SU-DHL-6 (cell line): ENCODE measurements at regions not wholly inside any gene's neighbourhood (a gene's known extent, or its start where the extent isn't known, plus 50 kb on each side); places are given as distances from the start of the nearest gene placed in this dataset.

Source experiments
- CTCF ChIP-seq: fragments of 200-600 bp; sonication (generic); IDR thresholded peaks from one replicate; pipeline ENCODE4 v1.5.1; 2017; ENCODE audit warnings: antibody characterized with exemption, mild to moderate bottlenecking, low read length, moderate library complexity; ENCODE audit not compliant: insufficient read depth, poor library complexity, severe bottlenecking
- EZH2phosphoT487 ChIP-seq: fragments of 200-600 bp; sonication (generic), shearing (Covaris generic); conservative IDR thresholded peaks from 2 replicates; pipeline ENCODE4 v1.6.1; 2018; ENCODE audit warnings: mild to moderate bottlenecking, antibody characterized with exemption, low read length, moderate library complexity, mixed read lengths

- TF ChIP-seq CTCF, result no peak
- no peak for TF ChIP-seq EZH2phosphoT487
These were observed 154.3 kb upstream of the C14orf180 start for GRCh38 chr14:104425171-104425681.
